ENCODE measurements at regions not wholly inside any gene's neighbourhood (a gene's known extent, or its start where the extent isn't known, plus 50 kb on each side); places are given as distances from the start of the nearest gene placed in this dataset.
A peak's percentile ranks its signal among the peaks of the same experiment; 100 is the strongest.

- intact Hi-C loops (cut with DNase I; ENCODE audit: low total_unique reads), result no loop called here
- DNase-seq, result no peak
- H3K36me3 ChIP-seq, result no peaks in the 10 kb centered on the region
- H3K27ac ChIP-seq, result no peak overlapping the region
- TF ChIP-seq POLR2A (IDR thresholded peaks at IDR 0.05), result no peak
- TF ChIP-seq POLR2AphosphoS5 (IDR thresholded peaks at IDR 0.05), result no peak
- TF ChIP-seq CTCF (IDR thresholded peaks at IDR 0.05), result no peak
- TF ChIP-seq EP300 (IDR thresholded peaks at IDR 0.05; ENCODE audit: low read depth), result no peak
- no peaks in the 10 kb centered on the region for H3K9me3 ChIP-seq
- H3K4me3 ChIP-seq, result no peak overlapping the region
- no peaks in the 10 kb centered on the region for H3K27me3 ChIP-seq
- no peaks in the 10 kb centered on the region for H3K4me1 ChIP-seq
- in situ Hi-C loops (cut with MboI; ENCODE audit: low pct_ligation_motif_present in 1 of 4, low pct_unique_long_range_greater_than_20kb in 1 of 4, low sequenced_read_pairs in 3 of 4), result loop anchor here in 1 of 4 donors (25.0 kb wide), 1 partner anchor 256 kb away; no protein-coding TSS in a partner anchor
These were observed 202.1 kb downstream of the CENPC start for GRCh38 chr4:67343199-67343598.

DNA sequence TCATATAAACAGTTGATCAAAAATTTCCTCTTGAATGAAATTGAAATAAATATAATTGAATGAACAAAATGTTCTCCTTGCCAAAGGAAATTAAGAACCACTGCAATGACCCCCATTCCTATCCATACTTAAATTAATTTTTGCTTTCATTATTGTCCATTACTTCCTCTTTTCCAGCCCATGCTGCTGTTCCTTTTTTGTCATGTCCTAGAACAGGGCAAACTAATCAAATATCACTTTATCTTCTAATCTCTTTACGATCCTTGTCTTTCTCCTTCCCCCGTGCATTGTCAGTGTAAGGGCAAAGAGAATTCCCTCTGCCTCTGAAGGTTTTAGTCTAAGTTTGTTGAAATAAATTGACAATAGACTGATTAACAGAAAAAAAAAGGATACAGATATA is 203.0 kb downstream of the CENPC start:
- in situ Hi-C loops (cut with MboI; ENCODE audit: low pct_ligation_motif_present in 1 of 4, low pct_unique_long_range_greater_than_20kb in 1 of 4, low sequenced_read_pairs in 3 of 4), result loop anchor here in 1 of 4 donors (25.0 kb wide), 1 partner anchor 255 kb away; no protein-coding TSS in a partner anchor
- Histone ChIP-seq H3K9me3 (no peaks in the 10 kb centered on the region), H3K27me3 (no peaks in the 10 kb centered on the region), H3K4me3 (no peak overlapping the region), H3K4me1 (no peaks in the 10 kb centered on the region), H3K27ac (no peak overlapping the region), H3K36me3 (no peaks in the 10 kb centered on the region)
- intact Hi-C loops (cut with DNase I; ENCODE audit: low total_unique reads), result no loop called here
- WGBS, 2 donors (ENCODE audit: low coverage in 1 of 2), result 39 to 41% methylated on average over 2 of the region's 2 CpGs
- TF ChIP-seq POLR2A (IDR thresholded peaks at IDR 0.05), result no peak
- no peak for TF ChIP-seq POLR2AphosphoS5 (IDR thresholded peaks at IDR 0.05)
- no peak for TF ChIP-seq EP300 (IDR thresholded peaks at IDR 0.05; ENCODE audit: low read depth)
- no peak for TF ChIP-seq CTCF (IDR thresholded peaks at IDR 0.05)
- DNase-seq, result no peak

- intact Hi-C loops (cut with DNase I; ENCODE audit: low total_unique reads) (no loop called here), in situ Hi-C loops (cut with MboI; ENCODE audit: low pct_ligation_motif_present in 1 of 4, low pct_unique_long_range_greater_than_20kb in 1 of 4, low sequenced_read_pairs in 3 of 4) (loop anchor here in 1 of 4 donors (25.0 kb wide), 1 partner anchor 246 kb away; no protein-coding TSS in a partner anchor)
- WGBS, 2 donors (ENCODE audit: low coverage in 1 of 2), result 61 to 63% methylated on average over 4 of the region's 4 CpGs
- Histone ChIP-seq H3K9me3 (no peaks in the 10 kb centered on the region), H3K27me3 (peaks cover 1% of the 10 kb centered on the region), H3K36me3 (no peaks in the 10 kb centered on the region), H3K27ac (no peak overlapping the region), H3K4me1 (no peaks in the 10 kb centered on the region), H3K4me3 (no peak overlapping the region)
- no peak for DNase-seq
- TF ChIP-seq POLR2AphosphoS5 (IDR thresholded peaks at IDR 0.05), result no peak
- TF ChIP-seq EP300 (IDR thresholded peaks at IDR 0.05; ENCODE audit: low read depth), result no peak
- no peak for TF ChIP-seq CTCF (IDR thresholded peaks at IDR 0.05)
- TF ChIP-seq POLR2A (IDR thresholded peaks at IDR 0.05), result no peak
These were observed 211.6 kb downstream of the CENPC start for GRCh38 chr4:67333664-67334063.

DNA sequence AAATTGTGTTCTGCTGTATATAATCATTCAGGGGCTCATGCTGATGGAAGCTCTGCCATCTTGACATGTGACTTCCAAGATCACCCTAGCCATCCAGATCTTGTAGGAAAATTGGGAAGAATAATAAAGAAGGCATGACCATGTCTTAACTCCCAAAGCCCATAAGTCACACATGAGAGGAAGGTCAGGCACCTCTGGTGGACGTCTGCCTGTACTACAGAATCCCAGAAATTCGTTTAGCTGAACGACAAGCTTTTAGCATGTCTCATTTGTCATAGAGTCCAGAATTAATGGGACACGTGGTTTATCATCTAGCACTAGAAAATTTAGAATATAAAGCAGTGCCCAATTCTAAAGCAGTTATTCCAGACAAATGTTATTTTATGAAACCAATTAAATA is 212.7 kb downstream of the CENPC start:
- in situ Hi-C loops (cut with MboI; ENCODE audit: low pct_ligation_motif_present in 1 of 4, low pct_unique_long_range_greater_than_20kb in 1 of 4, low sequenced_read_pairs in 3 of 4) (loop anchor here in 1 of 4 donors (25.0 kb wide), 1 partner anchor 245 kb away; no protein-coding TSS in a partner anchor), intact Hi-C loops (cut with DNase I; ENCODE audit: low total_unique reads) (no loop called here)
- no peak for TF ChIP-seq POLR2A (IDR thresholded peaks at IDR 0.05)
- peak in 3 of 5 experiments; percentile 13 to 31 (median 23) for TF ChIP-seq CTCF (IDR thresholded peaks at IDR 0.05)
- no peaks in the 10 kb centered on the region for H3K9me3 ChIP-seq
- H3K27ac ChIP-seq, result no peak overlapping the region
- no peak overlapping the region for H3K4me3 ChIP-seq
- H3K27me3 ChIP-seq, result peaks cover 11% of the 10 kb centered on the region
- DNase-seq, result no peak
- WGBS, 2 donors (ENCODE audit: low coverage in 1 of 2), result 0 to 22% methylated on average over 1 to 4 of the region's 4 CpGs
- H3K36me3 ChIP-seq, result no peaks in the 10 kb centered on the region
- no peaks in the 10 kb centered on the region for H3K4me1 ChIP-seq
